Neural cell (in vitro differentiated cells): ENCODE measurements at regions not wholly inside any gene's neighbourhood (a gene's known extent, or its start where the extent isn't known, plus 50 kb on each side); places are given as distances from the start of the nearest gene placed in this dataset.

Experiments used
- H2AFZ ChIP-seq: fragments of 200-600, 300-800 bp; sonication (generic), shearing (Covaris generic); 2 replicates; pipeline ENCODE4 v1.6.0; 2014; ENCODE audit warnings: low read depth, mild to moderate bottlenecking, antibody characterized with exemption, low read length, moderate library complexity
- H3F3A ChIP-seq: fragments of 200-600 bp; shearing (Covaris generic); 2 replicates; pipeline ENCODE4 v1.6.1; 2016; ENCODE audit warnings: mild to moderate bottlenecking, moderate library complexity, mixed read lengths, antibody characterized with exemption, low read length; ENCODE audit not compliant: insufficient read depth, poor library complexity, severe bottlenecking
- H3K27ac ChIP-seq: fragments of 200-600, 300-800 bp; sonication (generic), shearing (Covaris generic); 2 replicates; pipeline ENCODE4 v1.5.1; 2014; ENCODE audit warnings: mild to moderate bottlenecking, low read length, moderate library complexity
- H3K27me3 ChIP-seq: fragments of 300-800, 200-600 bp; sonication (generic), shearing (Covaris generic); 2 replicates; pipeline ENCODE4 v1.6.0; 2014; ENCODE audit warnings: mild to moderate bottlenecking, low read depth, low read length, moderate library complexity; ENCODE audit not compliant: insufficient read depth
- H3K36me3 ChIP-seq: fragments of 300-800, 200-600 bp; sonication (generic), shearing (Covaris generic); 2 replicates; pipeline ENCODE4 v1.5.1; 2014; ENCODE audit warnings: mild to moderate bottlenecking, antibody characterized with exemption, low read length, moderate library complexity; ENCODE audit not compliant: insufficient read depth
- H3K4me2 ChIP-seq: fragments of 300-800, 200-600 bp; sonication (generic), shearing (Covaris generic); 2 replicates; pipeline ENCODE4 v1.6.0; 2014; ENCODE audit warnings: mild to moderate bottlenecking, low read length
- H3K4me3 ChIP-seq: fragments of 300-800, 200-600 bp; sonication (generic), shearing (Covaris generic); 2 replicates; pipeline ENCODE4 v1.5.1; 2014; ENCODE audit warnings: mild to moderate bottlenecking, low read length, moderate library complexity
- H3K79me2 ChIP-seq: fragments of 200-600 bp; shearing (Covaris generic); replicated peaks from 2 replicates; pipeline ENCODE4 v1.6.0; 2014; ENCODE audit warnings: mild to moderate bottlenecking, low read length, moderate library complexity; ENCODE audit not compliant: insufficient read depth
- H3K9ac ChIP-seq: fragments of 300-800, 200-600 bp; sonication (generic), shearing (Covaris generic); 2 replicates; pipeline ENCODE4 v1.6.1; 2016; ENCODE audit warnings: mild to moderate bottlenecking, low read length, mixed read lengths
- H3K9me2 ChIP-seq: fragments of 200-600 bp; shearing (Covaris generic); 2 replicates; pipeline ENCODE4 v1.6.1; 2016; ENCODE audit warnings: mild to moderate bottlenecking, low read length, mixed read lengths; ENCODE audit not compliant: insufficient read depth
- H3K9me3 ChIP-seq: fragments of 200-600, 300-800 bp; sonication (generic), shearing (Covaris generic); 2 replicates; pipeline ENCODE4 v1.6.1; 2016; ENCODE audit warnings: mild to moderate bottlenecking, mixed run types, low read length, moderate library complexity, mixed read lengths
- H4K20me1 ChIP-seq: fragments of 200-600 bp; shearing (Covaris generic); 2 replicates; pipeline ENCODE4 v1.6.1; 2016; ENCODE audit warnings: mild to moderate bottlenecking, mixed run types; ENCODE audit not compliant: insufficient read depth
- EP300 ChIP-seq: fragments of 450-650 bp; conservative IDR thresholded peaks from 2 replicates; pipeline ENCODE4 v1.6.1; 2014; ENCODE audit warnings: antibody characterized with exemption, mild to moderate bottlenecking, moderate library complexity; ENCODE audit not compliant: poor library complexity, severe bottlenecking
- EZH2 ChIP-seq: fragments of 200-600, 300-800 bp; shearing (Covaris generic), sonication (generic); IDR thresholded peaks from 2 replicates; pipeline ENCODE4 v1.6.1; 2014; ENCODE audit warnings: antibody characterized with exemption, low read length, borderline replicate concordance, mild to moderate bottlenecking; ENCODE audit not compliant: insufficient read depth, poor library complexity, severe bottlenecking
- MXI1 ChIP-seq: fragments of 450-650 bp; conservative IDR thresholded peaks from 2 replicates; pipeline ENCODE4 v1.6.1; 2014; ENCODE audit warnings: antibody characterized with exemption, mild to moderate bottlenecking; ENCODE audit not compliant: poor library complexity, severe bottlenecking
- POLR2AphosphoS5 ChIP-seq: IDR thresholded peaks from 2 replicates; pipeline ENCODE4 v1.6.1; 2012
- RAD21 ChIP-seq: fragments of 450-650 bp; conservative IDR thresholded peaks from 2 replicates; pipeline ENCODE4 v1.6.1; 2014; ENCODE audit warnings: antibody characterized with exemption, mild to moderate bottlenecking, moderate library complexity
- SMC3 ChIP-seq: fragments of 450-650 bp; conservative IDR thresholded peaks from 2 replicates; pipeline ENCODE4 v1.6.1; 2014; ENCODE audit warnings: antibody characterized with exemption, mild to moderate bottlenecking, moderate library complexity; ENCODE audit not compliant: poor library complexity
- TAF1 ChIP-seq: IDR thresholded peaks from 2 replicates; pipeline ENCODE4 v1.6.1; 2012; ENCODE audit warnings: low read depth
- TF ChIP-seq, protein P1 (sequence below): IDR thresholded peaks from 2 replicates; pipeline ENCODE4 v1.6.1; 2012; ENCODE audit warnings: borderline replicate concordance
- TF ChIP-seq, protein P2 (sequence below): fragments of 450-650 bp; IDR thresholded peaks from 2 replicates; pipeline ENCODE4 v1.5.1; 2014; ENCODE audit warnings: antibody characterized with exemption, mild to moderate bottlenecking, moderate library complexity; ENCODE audit not compliant: poor library complexity, severe bottlenecking

DNA sequence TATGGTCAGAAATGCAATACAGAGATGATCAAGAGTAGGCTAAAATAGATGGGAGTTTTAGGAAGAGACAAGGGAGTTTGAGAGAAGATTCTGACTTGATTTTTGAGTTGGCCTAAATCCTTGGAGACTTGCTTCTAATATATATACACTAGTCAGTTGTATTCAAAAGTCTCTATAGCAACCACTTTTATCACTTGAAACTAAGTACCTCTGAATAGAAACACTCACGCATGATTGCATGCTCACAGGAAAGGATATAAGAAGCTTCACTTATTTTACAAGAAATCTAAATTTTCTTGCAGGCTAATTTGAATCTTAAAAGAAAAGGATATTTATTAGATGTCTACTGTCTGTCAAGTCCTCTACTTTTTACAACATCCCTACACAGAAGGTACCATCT is 316.8 kb downstream of the SNAPC1 start:
- Histone ChIP-seq H3K4me3 (no peak overlapping the region), H3K9me2 (no peaks in the 10 kb centered on the region), H3K9ac (no peak overlapping the region), H4K20me1 (no peaks in the 10 kb centered on the region), H3K4me2 (no peak overlapping the region), H3K27me3 (no peaks in the 10 kb centered on the region), H3K79me2 (no peaks in the 10 kb centered on the region), H3K36me3 (no peaks in the 10 kb centered on the region), H3K27ac (no peak overlapping the region), H3K9me3 (no peaks in the 10 kb centered on the region), H3F3A (no peaks in the 10 kb centered on the region), H2AFZ (no peak overlapping the region)
- peak; percentile 20 for TF ChIP-seq EP300
- TF ChIP-seq RAD21, result no peak

DNA sequence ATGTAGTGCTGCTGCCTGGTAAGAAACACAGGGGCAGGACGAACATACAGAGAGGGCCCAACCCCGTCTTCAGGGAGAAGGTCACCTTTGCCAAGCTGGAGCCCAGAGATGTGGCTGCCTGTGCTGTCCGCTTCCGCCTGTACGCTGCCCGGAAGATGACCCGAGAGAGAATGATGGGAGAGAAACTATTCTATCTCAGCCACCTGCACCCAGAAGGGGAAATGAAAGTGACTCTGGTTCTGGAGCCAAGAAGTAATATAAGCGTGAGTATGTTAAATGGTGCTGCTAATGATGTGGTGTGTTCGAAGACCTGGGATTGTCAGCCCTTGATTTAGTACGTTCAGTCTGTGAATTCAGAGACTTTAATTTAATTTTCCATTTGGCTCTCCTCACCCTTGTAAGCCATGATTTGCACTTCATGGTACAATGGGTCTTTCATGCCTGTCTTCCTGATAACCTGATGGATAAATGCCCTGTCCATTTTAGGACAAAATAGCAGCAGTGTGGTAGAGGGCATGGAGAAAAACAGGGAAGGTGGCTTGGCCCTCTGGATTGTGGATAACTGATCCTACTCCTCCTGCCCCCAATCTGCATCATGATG is 318.9 kb downstream of the SNAPC1 start:
- Histone ChIP-seq H3K9me2 (no peaks in the 10 kb centered on the region), H3K9me3 (peaks cover 7% of the 10 kb centered on the region), H2AFZ (no peak overlapping the region), H3F3A (no peaks in the 10 kb centered on the region), H3K4me2 (no peak overlapping the region), H3K36me3 (no peaks in the 10 kb centered on the region), H3K27me3 (no peaks in the 10 kb centered on the region), H4K20me1 (no peaks in the 10 kb centered on the region), H3K9ac (no peak overlapping the region), H3K4me3 (no peak overlapping the region), H3K79me2 (no peaks in the 10 kb centered on the region), H3K27ac (no peak overlapping the region)
- TF ChIP-seq TAF1 (no peak), MXI1 (no peak), POLR2AphosphoS5 (no peak), EZH2 (no peak), SMC3 (no peak), RAD21 (no peak)
- TF ChIP-seq, protein P1, sequence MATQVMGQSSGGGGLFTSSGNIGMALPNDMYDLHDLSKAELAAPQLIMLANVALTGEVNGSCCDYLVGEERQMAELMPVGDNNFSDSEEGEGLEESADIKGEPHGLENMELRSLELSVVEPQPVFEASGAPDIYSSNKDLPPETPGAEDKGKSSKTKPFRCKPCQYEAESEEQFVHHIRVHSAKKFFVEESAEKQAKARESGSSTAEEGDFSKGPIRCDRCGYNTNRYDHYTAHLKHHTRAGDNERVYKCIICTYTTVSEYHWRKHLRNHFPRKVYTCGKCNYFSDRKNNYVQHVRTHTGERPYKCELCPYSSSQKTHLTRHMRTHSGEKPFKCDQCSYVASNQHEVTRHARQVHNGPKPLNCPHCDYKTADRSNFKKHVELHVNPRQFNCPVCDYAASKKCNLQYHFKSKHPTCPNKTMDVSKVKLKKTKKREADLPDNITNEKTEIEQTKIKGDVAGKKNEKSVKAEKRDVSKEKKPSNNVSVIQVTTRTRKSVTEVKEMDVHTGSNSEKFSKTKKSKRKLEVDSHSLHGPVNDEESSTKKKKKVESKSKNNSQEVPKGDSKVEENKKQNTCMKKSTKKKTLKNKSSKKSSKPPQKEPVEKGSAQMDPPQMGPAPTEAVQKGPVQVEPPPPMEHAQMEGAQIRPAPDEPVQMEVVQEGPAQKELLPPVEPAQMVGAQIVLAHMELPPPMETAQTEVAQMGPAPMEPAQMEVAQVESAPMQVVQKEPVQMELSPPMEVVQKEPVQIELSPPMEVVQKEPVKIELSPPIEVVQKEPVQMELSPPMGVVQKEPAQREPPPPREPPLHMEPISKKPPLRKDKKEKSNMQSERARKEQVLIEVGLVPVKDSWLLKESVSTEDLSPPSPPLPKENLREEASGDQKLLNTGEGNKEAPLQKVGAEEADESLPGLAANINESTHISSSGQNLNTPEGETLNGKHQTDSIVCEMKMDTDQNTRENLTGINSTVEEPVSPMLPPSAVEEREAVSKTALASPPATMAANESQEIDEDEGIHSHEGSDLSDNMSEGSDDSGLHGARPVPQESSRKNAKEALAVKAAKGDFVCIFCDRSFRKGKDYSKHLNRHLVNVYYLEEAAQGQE, result no peak

DNA sequence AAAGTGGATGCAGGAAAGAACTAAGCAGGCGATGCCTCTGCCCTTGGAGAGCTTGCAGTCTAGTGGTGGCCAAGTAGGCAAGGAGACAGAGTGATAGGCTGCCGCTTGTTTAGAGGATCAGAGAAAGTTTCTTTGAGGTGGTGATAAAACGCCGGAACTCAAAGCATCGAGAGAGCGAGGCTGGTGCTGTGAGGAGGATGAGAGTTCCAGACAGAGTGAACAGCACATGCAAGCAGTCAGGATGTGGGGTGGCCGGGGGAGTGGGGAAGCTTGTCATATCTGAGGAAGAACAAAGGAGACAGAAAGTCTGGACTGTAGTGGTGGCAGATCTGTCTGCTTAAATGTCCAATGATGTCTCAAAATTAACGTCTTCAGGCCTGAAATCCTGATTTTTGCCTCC is 319.7 kb downstream of the SNAPC1 start:
- no peaks in the 10 kb centered on the region for H3K79me2 ChIP-seq
- H3K9ac ChIP-seq, result no peak overlapping the region
- no peaks in the 10 kb centered on the region for H3F3A ChIP-seq
- H3K36me3 ChIP-seq, result no peaks in the 10 kb centered on the region
- peak overlapping the region; percentile 44 for H3K27ac ChIP-seq
- TF ChIP-seq EP300 (no peak), MXI1 (no peak), RAD21 (no peak), SMC3 (no peak), EZH2 (no peak), TAF1 (no peak), POLR2AphosphoS5 (no peak)
- TF ChIP-seq, protein P1, result no peak
- TF ChIP-seq, protein P2, sequence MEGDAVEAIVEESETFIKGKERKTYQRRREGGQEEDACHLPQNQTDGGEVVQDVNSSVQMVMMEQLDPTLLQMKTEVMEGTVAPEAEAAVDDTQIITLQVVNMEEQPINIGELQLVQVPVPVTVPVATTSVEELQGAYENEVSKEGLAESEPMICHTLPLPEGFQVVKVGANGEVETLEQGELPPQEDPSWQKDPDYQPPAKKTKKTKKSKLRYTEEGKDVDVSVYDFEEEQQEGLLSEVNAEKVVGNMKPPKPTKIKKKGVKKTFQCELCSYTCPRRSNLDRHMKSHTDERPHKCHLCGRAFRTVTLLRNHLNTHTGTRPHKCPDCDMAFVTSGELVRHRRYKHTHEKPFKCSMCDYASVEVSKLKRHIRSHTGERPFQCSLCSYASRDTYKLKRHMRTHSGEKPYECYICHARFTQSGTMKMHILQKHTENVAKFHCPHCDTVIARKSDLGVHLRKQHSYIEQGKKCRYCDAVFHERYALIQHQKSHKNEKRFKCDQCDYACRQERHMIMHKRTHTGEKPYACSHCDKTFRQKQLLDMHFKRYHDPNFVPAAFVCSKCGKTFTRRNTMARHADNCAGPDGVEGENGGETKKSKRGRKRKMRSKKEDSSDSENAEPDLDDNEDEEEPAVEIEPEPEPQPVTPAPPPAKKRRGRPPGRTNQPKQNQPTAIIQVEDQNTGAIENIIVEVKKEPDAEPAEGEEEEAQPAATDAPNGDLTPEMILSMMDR, result no peak
- H3K27me3 ChIP-seq, result no peaks in the 10 kb centered on the region
- no peaks in the 10 kb centered on the region for H3K9me2 ChIP-seq
- no peak overlapping the region for H3K4me2 ChIP-seq
- peak overlapping the region; percentile 2 for H3K4me3 ChIP-seq
- peaks cover 7% of the 10 kb centered on the region for H3K9me3 ChIP-seq
- H4K20me1 ChIP-seq, result no peaks in the 10 kb centered on the region
- H2AFZ ChIP-seq, result no peak overlapping the region
